Lung (tissue), 11 donors: ENCODE measurements at regions not wholly inside any gene's neighbourhood (a gene's known extent, or its start where the extent isn't known, plus 50 kb on each side); places are given as distances from the start of the nearest gene placed in this dataset.

Experiments
- ATAC-seq: fragments of 200-7000 bp; cut with Tn5 transposase; one replicate; pipeline ENCODE4 v1.9.1; 2020; ENCODE audit warnings: moderate number of reproducible peaks; ENCODE audit not compliant: insufficient read depth, low FRiP score
- DNase-seq, 3 donors: peaks; one replicate each; pipeline ENCODE4 v3.0.0-alpha.2; 2013 to 2017
- H3K27ac ChIP-seq, 2 donors: one replicate each; pipeline ENCODE4 v1.5.1; 2013; ENCODE audit warnings: mild to moderate bottlenecking in 2 of 2, moderate library complexity in 2 of 2, control low read depth in 1 of 2, inconsistent platforms in 1 of 2, low read depth in 1 of 2, low read length in 1 of 2
- H3K27me3 ChIP-seq, 3 donors: one replicate each; pipeline ENCODE4 v1.5.1; 2013; ENCODE audit warnings: low read length in 2 of 3; ENCODE audit not compliant: control insufficient read depth in 3 of 3, insufficient read depth in 3 of 3
- H3K36me3 ChIP-seq, 4 donors: one replicate each; pipeline ENCODE4 v1.5.1; 2013; ENCODE audit warnings: low read length in 4 of 4, mild to moderate bottlenecking in 1 of 4, moderate library complexity in 1 of 4; ENCODE audit not compliant: control insufficient read depth in 4 of 4, insufficient read depth in 4 of 4
- H3K4me1 ChIP-seq, 5 donors: one replicate each; pipeline ENCODE4 v1.5.1; 2013; ENCODE audit warnings: low read length in 5 of 5, mild to moderate bottlenecking in 2 of 5, moderate library complexity in 1 of 5; ENCODE audit not compliant: control insufficient read depth in 5 of 5, insufficient read depth in 5 of 5
- H3K4me3 ChIP-seq: one replicate; pipeline ENCODE4 v1.5.1; 2013; ENCODE audit warnings: mild to moderate bottlenecking, control low read depth, moderate library complexity
- H3K9ac ChIP-seq, 2 donors: one replicate each; pipeline ENCODE4 v1.5.1; 2013; ENCODE audit warnings: low read length in 2 of 2, control low read depth in 1 of 2; ENCODE audit not compliant: insufficient read depth in 1 of 2
- H3K9me3 ChIP-seq, 4 donors: one replicate each; pipeline ENCODE4 v1.5.1; 2013; ENCODE audit warnings: low read length in 3 of 4, mild to moderate bottlenecking in 1 of 4, moderate library complexity in 1 of 4; ENCODE audit not compliant: control insufficient read depth in 4 of 4, insufficient read depth in 3 of 4
- CTCF ChIP-seq: IDR thresholded peaks from 2 replicates; pipeline ENCODE4 v1.5.1; 2012; ENCODE audit warnings: mild to moderate bottlenecking; ENCODE audit errors: control extremely low read depth, extremely low read depth
- WGBS, 2 donors: extraction: QIAGEN DNeasy Blood & Tissue Kit; methylation state at CpG; one replicate each; pipeline ENCODE4 v1.1.7; 2013; 5-methylcytosine and 5-hydroxymethylcytosine counted together
- donor health status: control.
- donor health status: control.
- donor health status: Bipolar disorder and iron deficiency.
- donor health status: healthy.
- donor health status: DM: yes; HTN: yes; CAD: no.

- ATAC-seq (no peak), DNase-seq (no peak)
- no peak for TF ChIP-seq CTCF
- Histone ChIP-seq H3K9me3 (no peaks in the 10 kb centered on the region), H3K36me3 (no peaks in the 10 kb centered on the region), H3K27ac (no peak overlapping the region), H3K4me1 (no peaks in the 10 kb centered on the region), H3K9ac (no peak overlapping the region), H3K27me3 (no peaks in the 10 kb centered on the region), H3K4me3 (no peak overlapping the region)
- WGBS, 2 donors: 93% methylated on average over 2 of the region's 2 CpGs
These were observed 74.9 kb upstream of the SETMAR start for GRCh38 chr3:4228295-4228694.

DNA sequence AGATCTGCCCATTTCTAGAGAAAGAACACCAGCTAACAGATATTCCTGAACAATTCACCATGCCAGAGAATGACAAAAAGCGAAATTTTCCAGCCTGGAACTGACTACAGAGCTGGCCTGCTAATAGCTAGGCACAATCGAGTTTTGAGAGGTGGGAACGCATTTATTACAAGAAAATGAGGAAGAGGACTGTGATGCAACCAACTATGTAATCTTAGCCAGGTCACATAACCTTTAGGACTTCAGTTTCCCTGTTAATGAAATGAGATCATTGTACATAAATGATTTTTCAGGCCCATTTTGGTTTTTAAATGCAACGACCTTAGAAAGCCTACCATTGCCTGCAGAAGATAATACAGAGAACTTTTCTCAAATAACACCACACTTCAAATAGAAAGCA, 72.1 kb upstream of the SETMAR start:
- 52 to 62% methylated on average over 4 of the region's 4 CpGs for WGBS, 2 donors
- ATAC-seq: no peak
- no peak overlapping the region for H3K9ac ChIP-seq

GRCh38 chr3:4232798-4233197, 70.4 kb upstream of the SETMAR start:
- WGBS, 2 donors: 59 to 76% methylated on average over 3 of the region's 3 CpGs
- no peak overlapping the region for H3K4me3 ChIP-seq
- no peaks in the 10 kb centered on the region for H3K27me3 ChIP-seq
- H3K27ac ChIP-seq: no peak overlapping the region
- H3K9ac ChIP-seq: no peak overlapping the region
- no peaks in the 10 kb centered on the region for H3K9me3 ChIP-seq
- no peaks in the 10 kb centered on the region for H3K4me1 ChIP-seq
- H3K36me3 ChIP-seq: no peaks in the 10 kb centered on the region
- ATAC-seq (no peak), DNase-seq (no peak)
- TF ChIP-seq CTCF: no peak

More for the DNA sequence above, 72.1 kb upstream of the SETMAR start:
- H3K27me3 ChIP-seq: no peaks in the 10 kb centered on the region
- no peak for TF ChIP-seq CTCF
- no peak for DNase-seq
- no peak overlapping the region for H3K27ac ChIP-seq
- no peaks in the 10 kb centered on the region for H3K36me3 ChIP-seq
- H3K4me1 ChIP-seq: no peaks in the 10 kb centered on the region
- H3K9me3 ChIP-seq: no peaks in the 10 kb centered on the region
- no peak overlapping the region for H3K4me3 ChIP-seq

DNA sequence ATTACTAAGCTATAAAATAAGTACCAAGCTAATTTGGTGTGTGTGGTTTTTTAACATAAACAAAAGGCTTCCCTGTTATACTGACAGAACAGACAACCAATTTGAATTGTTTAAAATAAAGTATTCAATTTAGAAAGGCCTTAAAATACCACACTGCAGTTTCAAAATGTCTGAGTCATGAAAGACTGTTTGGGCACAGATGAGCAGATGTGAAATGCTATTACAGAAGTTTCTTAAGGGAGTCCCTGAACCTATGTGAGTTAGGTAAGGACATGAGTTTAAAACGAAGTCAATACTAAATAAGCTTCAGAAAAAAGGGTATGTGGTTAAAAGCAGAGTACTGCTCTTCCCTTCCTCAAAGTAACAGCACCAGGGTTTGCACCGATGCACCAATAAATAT, 69.7 kb upstream of the SETMAR start:
- no peaks in the 10 kb centered on the region for H3K36me3 ChIP-seq
- H3K9me3 ChIP-seq: no peaks in the 10 kb centered on the region
- H3K9ac ChIP-seq: no peak overlapping the region
- no peaks in the 10 kb centered on the region for H3K4me1 ChIP-seq
- TF ChIP-seq CTCF: no peak
- H3K27ac ChIP-seq: no peak overlapping the region
- WGBS, 2 donors: 47 to 51% methylated on average over 2 of the region's 2 CpGs
- no peak for ATAC-seq
- H3K27me3 ChIP-seq: no peaks in the 10 kb centered on the region
- no peak overlapping the region for H3K4me3 ChIP-seq
- DNase-seq: no peak
